SK-N-SH (cell line): ENCODE measurements at regions not wholly inside any gene's neighbourhood (a gene's known extent, or its start where the extent isn't known, plus 50 kb on each side); places are given as distances from the start of the nearest gene placed in this dataset.

Experiments
- CTCF ChIA-PET: fragments of 300-600, 350-600 bp; formaldehyde crosslinking; extraction: SDS; loops from one replicate; lab custom pipeline; 2021; lab: Yijun Ruan, JAX
- POLR2A ChIA-PET: fragments of 350-600 bp; sonication (Branson Sonifier 250); formaldehyde crosslinking; extraction: SDS; loops from one replicate; lab custom pipeline; 2020; ENCODE audit warnings: antibody characterized with exemption, inconsistent platforms; lab: Yijun Ruan, JAX
- DNase-seq: peaks from one replicate; pipeline ENCODE4 v3.0.0; 2012
- H2AFZ ChIP-seq: fragments of 200-600 bp; sonication (generic); 2 replicates; pipeline ENCODE4 v1.8.1; 2016; ENCODE audit warnings: antibody characterized with exemption, mild to moderate bottlenecking, low read depth
- H3F3A ChIP-seq: fragments of 200-600 bp; sonication (generic); replicated peaks from 2 replicates; pipeline ENCODE3; 2016; ENCODE audit warnings: antibody characterized with exemption, mild to moderate bottlenecking; ENCODE audit not compliant: insufficient read depth
- H3K27ac ChIP-seq, 2 experiments: fragments of 200-500 bp in 1 of 2; fragments of 200-600 bp in 1 of 2; sonication (Bioruptor generic) in 1 of 2; sonication (generic), shearing (Covaris generic) in 1 of 2; 2 replicates each; pipeline versions ENCODE4 v1.5.1 to v1.6.1; 2014 to 2016; ENCODE audit warnings: low read depth in 2 of 2, inconsistent platforms in 1 of 2, low read length in 1 of 2, mild to moderate bottlenecking in 1 of 2, mixed read lengths in 1 of 2
- H3K27me3 ChIP-seq: fragments of 200-600 bp; sonication (generic), shearing (Covaris generic); 2 replicates; pipeline ENCODE4 v1.6.1; 2016; ENCODE audit warnings: mixed run types; ENCODE audit not compliant: insufficient read depth
- H3K36me3 ChIP-seq, 2 experiments: fragments of 200-500 bp in 1 of 2; fragments of 200-600 bp in 1 of 2; sonication (Bioruptor generic) in 1 of 2; sonication (generic) in 1 of 2; replicated peaks in 1 of 2; 2 replicates each; pipeline versions ENCODE3 to v1.5.1; 2014 to 2016; ENCODE audit warnings: low read length in 1 of 2, mild to moderate bottlenecking in 1 of 2; ENCODE audit not compliant: insufficient read depth in 2 of 2, control insufficient read depth in 1 of 2
- H3K4me1 ChIP-seq, 2 experiments: fragments of 200-500 bp in 1 of 2; fragments of 200-600 bp in 1 of 2; sonication (Bioruptor generic) in 1 of 2; sonication (generic), shearing (Covaris generic) in 1 of 2; 2 replicates each; pipeline versions ENCODE4 v1.5.1 to v1.6.1; 2014 to 2016; ENCODE audit warnings: low read depth in 1 of 2, low read length in 1 of 2, mixed run types in 1 of 2; ENCODE audit not compliant: insufficient read depth in 2 of 2, control insufficient read depth in 1 of 2
- H3K4me2 ChIP-seq: fragments of 200-600 bp; sonication (generic), shearing (Covaris generic); 2 replicates; pipeline ENCODE4 v1.6.1; 2017; ENCODE audit warnings: mixed run types
- H3K4me3 ChIP-seq, 2 experiments: fragments of 200-500 bp in 1 of 2; fragments of 200-600 bp in 1 of 2; sonication (Bioruptor generic) in 1 of 2; sonication (generic), shearing (Covaris generic) in 1 of 2; 2 replicates each; pipeline versions ENCODE4 v1.5.1 to v1.8.1; 2014 to 2016; ENCODE audit warnings: low read depth in 2 of 2, inconsistent platforms in 1 of 2, low read length in 1 of 2, mild to moderate bottlenecking in 1 of 2, mixed read lengths in 1 of 2, moderate library complexity in 1 of 2
- H3K79me2 ChIP-seq: fragments of 200-600 bp; sonication (generic); 2 replicates; pipeline ENCODE4 v1.8.1; 2017; ENCODE audit warnings: mild to moderate bottlenecking; ENCODE audit not compliant: insufficient read depth
- H3K9ac ChIP-seq: fragments of 200-600 bp; sonication (generic); 2 replicates; pipeline ENCODE4 v1.6.1; 2017; ENCODE audit warnings: mixed run types
- H3K9me2 ChIP-seq: fragments of 200-600 bp; sonication (generic); 2 replicates; pipeline ENCODE4 v1.6.1; 2017; ENCODE audit warnings: mixed run types
- H3K9me3 ChIP-seq: fragments of 200-600 bp; sonication (generic); 2 replicates; pipeline ENCODE4 v1.6.1; 2017; ENCODE audit warnings: mixed run types, mild to moderate bottlenecking, moderate library complexity
- H4K20me1 ChIP-seq: fragments of 200-600 bp; sonication (generic); 2 replicates; pipeline ENCODE4 v1.6.1; 2017; ENCODE audit warnings: mild to moderate bottlenecking, mixed run types; ENCODE audit not compliant: insufficient read depth
- EP300 ChIP-seq, 2 experiments: IDR thresholded peaks; 2 replicates each; pipeline versions ENCODE4 v1.4.0 to v1.6.1; 2012; ENCODE audit warnings: borderline replicate concordance in 1 of 2, low read depth in 1 of 2, low read length in 1 of 2
- EZH2phosphoT487 ChIP-seq: fragments of 200-600 bp; sonication (generic); IDR thresholded peaks from 2 replicates; pipeline ENCODE4 v1.6.1; 2017; ENCODE audit warnings: low read depth, mixed run types, mild to moderate bottlenecking, antibody characterized with exemption, moderate library complexity, borderline replicate concordance
- FOXM1 ChIP-seq: IDR thresholded peaks from 2 replicates; pipeline ENCODE4 v1.4.0; 2012; ENCODE audit warnings: low read depth, mild to moderate bottlenecking
- GABPA ChIP-seq: IDR thresholded peaks from 2 replicates; pipeline ENCODE4 v1.4.0; 2012; ENCODE audit warnings: low read depth, mild to moderate bottlenecking
- GATA2 ChIP-seq: sonication (generic); formaldehyde crosslinking; IDR thresholded peaks from 2 replicates; pipeline ENCODE4 v1.5.0; 2020; ENCODE audit warnings: mild to moderate bottlenecking, missing genetic modification reagents
- NRF1 ChIP-seq: IDR thresholded peaks from 2 replicates; pipeline ENCODE4 v1.6.1; 2012; ENCODE audit warnings: low read depth, mild to moderate bottlenecking, low read length
- PBX3 ChIP-seq: IDR thresholded peaks from 2 replicates; pipeline ENCODE4; 2012
- RAD21 ChIP-seq: IDR thresholded peaks from 2 replicates; pipeline ENCODE4 v1.6.1; 2012; ENCODE audit warnings: mild to moderate bottlenecking, low read length
- REST ChIP-seq: IDR thresholded peaks from 2 replicates; pipeline ENCODE4 v1.6.1; 2012; ENCODE audit warnings: mild to moderate bottlenecking, low read depth, low read length, moderate library complexity
- RFX5 ChIP-seq: IDR thresholded peaks from 2 replicates; pipeline ENCODE4 v1.6.1; 2012; ENCODE audit warnings: mild to moderate bottlenecking, improper control_type of control experiment, low read length
- SIN3A ChIP-seq: IDR thresholded peaks from 2 replicates; pipeline ENCODE4 v1.6.1; 2012; ENCODE audit warnings: low read depth, mild to moderate bottlenecking, low read length, moderate library complexity, borderline replicate concordance
- SMC3 ChIP-seq: IDR thresholded peaks from 2 replicates; pipeline ENCODE4 v1.6.1; 2012; ENCODE audit warnings: low read depth, low read length, improper control_type of control experiment
- TCF12 ChIP-seq: IDR thresholded peaks from 2 replicates; pipeline ENCODE4 v1.4.0; 2012
- TEAD4 ChIP-seq: IDR thresholded peaks from 2 replicates; pipeline ENCODE4 v1.4.0; 2012; ENCODE audit warnings: mild to moderate bottlenecking, borderline replicate concordance; ENCODE audit not compliant: insufficient read depth
- USF2 ChIP-seq: fragments of 150-350 bp; IDR thresholded peaks from 2 replicates; pipeline ENCODE4 v1.6.1; 2017; ENCODE audit warnings: antibody characterized with exemption, low read length, low read depth, borderline replicate concordance
- TF ChIP-seq, protein P1 (sequence below): IDR thresholded peaks from 2 replicates; pipeline ENCODE4 v1.4.0; 2012; ENCODE audit warnings: low read depth, borderline replicate concordance
- TF ChIP-seq, protein P2 (sequence below): IDR thresholded peaks from 2 replicates; pipeline ENCODE4 v1.4.0; 2012; ENCODE audit warnings: low read depth
- TF ChIP-seq, protein P3 (sequence below): fragments of 200-600 bp; sonication (generic); IDR thresholded peaks from 2 replicates; pipeline ENCODE4 v1.6.1; 2017; ENCODE audit warnings: antibody characterized with exemption, mild to moderate bottlenecking, moderate library complexity

DNA sequence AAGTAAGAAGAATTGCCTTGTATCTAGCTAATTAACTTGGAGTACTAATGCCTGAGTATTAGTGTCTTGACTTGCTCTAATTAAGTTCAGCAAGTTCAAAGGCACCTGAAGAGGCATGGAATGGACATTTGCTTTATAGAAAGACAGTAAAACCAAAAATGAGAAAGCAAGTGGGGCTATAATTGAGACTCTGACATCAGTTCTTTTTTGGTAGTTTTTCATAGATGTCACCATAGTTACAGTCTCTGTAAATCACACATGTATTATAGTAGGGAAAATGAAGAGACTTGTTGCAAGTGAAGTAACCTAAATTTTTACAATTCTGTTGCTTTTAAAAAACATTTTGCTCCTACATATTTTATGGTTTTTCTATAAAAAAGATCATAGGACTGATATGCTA lies 178.0 kb downstream of the HIPK3 start:
- Histone ChIP-seq H3K4me2 (no peak overlapping the region), H3K27ac (no peak overlapping the region), H3K79me2 (peaks cover 96% of the 10 kb centered on the region)

More for the DNA sequence above, 178.0 kb downstream of the HIPK3 start:
- Histone ChIP-seq H3K4me3 (no peak overlapping the region), H3F3A (peaks cover 19% of the 10 kb centered on the region), H3K9ac (no peak overlapping the region), H4K20me1 (peaks cover 14% of the 10 kb centered on the region; the same call in 1 of the 2 replicates), H2AFZ (no peak overlapping the region), H3K27me3 (no peaks in the 10 kb centered on the region), H3K36me3 (peaks cover 0 to 14% of the 10 kb centered on the region in 2 experiments), H3K4me1 (no peaks in the 10 kb centered on the region), H3K9me3 (no peaks in the 10 kb centered on the region; the same call in 1 of the 2 replicates)
- no peak for DNase-seq
- POLR2A ChIA-PET = no interaction called here
- TF ChIP-seq, protein P1, sequence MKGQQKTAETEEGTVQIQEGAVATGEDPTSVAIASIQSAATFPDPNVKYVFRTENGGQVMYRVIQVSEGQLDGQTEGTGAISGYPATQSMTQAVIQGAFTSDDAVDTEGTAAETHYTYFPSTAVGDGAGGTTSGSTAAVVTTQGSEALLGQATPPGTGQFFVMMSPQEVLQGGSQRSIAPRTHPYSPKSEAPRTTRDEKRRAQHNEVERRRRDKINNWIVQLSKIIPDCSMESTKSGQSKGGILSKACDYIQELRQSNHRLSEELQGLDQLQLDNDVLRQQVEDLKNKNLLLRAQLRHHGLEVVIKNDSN = no peak
- TF ChIP-seq RFX5 (no peak), SMC3 (no peak), REST (no peak), RAD21 (no peak), EZH2phosphoT487 (no peak), SIN3A (no peak), FOXM1 (no peak), USF2 (no peak), TCF12 (no peak), GATA2 (CRISPR knock-in tag) (no peak), GABPA (no peak), NRF1 (no peak), TEAD4 (no peak), PBX3 (no peak), EP300 (IDR thresholded peaks at IDR 0.05; ENCODE audit: borderline replicate concordance in 1 of 2, low read depth in 1 of 2, low read length in 1 of 2) (no peak)
- TF ChIP-seq, protein P2, sequence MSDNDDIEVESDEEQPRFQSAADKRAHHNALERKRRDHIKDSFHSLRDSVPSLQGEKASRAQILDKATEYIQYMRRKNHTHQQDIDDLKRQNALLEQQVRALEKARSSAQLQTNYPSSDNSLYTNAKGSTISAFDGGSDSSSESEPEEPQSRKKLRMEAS = no peak
- TF ChIP-seq, protein P3, sequence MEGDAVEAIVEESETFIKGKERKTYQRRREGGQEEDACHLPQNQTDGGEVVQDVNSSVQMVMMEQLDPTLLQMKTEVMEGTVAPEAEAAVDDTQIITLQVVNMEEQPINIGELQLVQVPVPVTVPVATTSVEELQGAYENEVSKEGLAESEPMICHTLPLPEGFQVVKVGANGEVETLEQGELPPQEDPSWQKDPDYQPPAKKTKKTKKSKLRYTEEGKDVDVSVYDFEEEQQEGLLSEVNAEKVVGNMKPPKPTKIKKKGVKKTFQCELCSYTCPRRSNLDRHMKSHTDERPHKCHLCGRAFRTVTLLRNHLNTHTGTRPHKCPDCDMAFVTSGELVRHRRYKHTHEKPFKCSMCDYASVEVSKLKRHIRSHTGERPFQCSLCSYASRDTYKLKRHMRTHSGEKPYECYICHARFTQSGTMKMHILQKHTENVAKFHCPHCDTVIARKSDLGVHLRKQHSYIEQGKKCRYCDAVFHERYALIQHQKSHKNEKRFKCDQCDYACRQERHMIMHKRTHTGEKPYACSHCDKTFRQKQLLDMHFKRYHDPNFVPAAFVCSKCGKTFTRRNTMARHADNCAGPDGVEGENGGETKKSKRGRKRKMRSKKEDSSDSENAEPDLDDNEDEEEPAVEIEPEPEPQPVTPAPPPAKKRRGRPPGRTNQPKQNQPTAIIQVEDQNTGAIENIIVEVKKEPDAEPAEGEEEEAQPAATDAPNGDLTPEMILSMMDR = no peak
- TF ChIP-seq, all 33 proteins: peak for 0
- H3K9me2 ChIP-seq = no peaks in the 10 kb centered on the region
- CTCF ChIA-PET = no interaction called here
